ENCODE measurements at regions not wholly inside any gene's neighbourhood (a gene's known extent, or its start where the extent isn't known, plus 50 kb on each side); places are given as distances from the start of the nearest gene placed in this dataset.

GRCh38 chr6:106849120-106849519 is 125.4 kb downstream of the CD24 start:
- TF ChIP-seq CTCF (IDR thresholded peaks at IDR 0.05) (no peak), POLR2A (IDR thresholded peaks at IDR 0.05) (no peak)

All from esophagus squamous epithelium (tissue), 4 donors.